Smooth muscle cell (in vitro differentiated cells): ENCODE measurements at regions not wholly inside any gene's neighbourhood (a gene's known extent, or its start where the extent isn't known, plus 50 kb on each side); places are given as distances from the start of the nearest gene placed in this dataset.

Experiments used
- DNase-seq: peaks from one replicate; lab custom pipeline; 2025; ENCODE audit not compliant: unreplicated experiment; lab: John Stamatoyannopoulos, UW
- H2AFZ ChIP-seq: fragments of 200-600 bp; sonication (generic); 2 replicates; pipeline ENCODE4 v1.6.0; 2016; ENCODE audit warnings: antibody characterized with exemption, low read depth, mild to moderate bottlenecking
- H3F3A ChIP-seq: fragments of 200-600 bp; sonication (generic); 2 replicates; pipeline ENCODE4 v1.6.0; 2017; ENCODE audit warnings: antibody characterized with exemption, low read depth
- H3K27ac ChIP-seq: fragments of 200-600 bp; sonication (generic); 2 replicates; pipeline ENCODE4 v1.5.1; 2016; ENCODE audit warnings: low read depth, mild to moderate bottlenecking
- H3K27me3 ChIP-seq: fragments of 200-600 bp; sonication (generic); 2 replicates; pipeline ENCODE4 v1.6.1; 2016; ENCODE audit warnings: low read depth, mild to moderate bottlenecking
- H3K36me3 ChIP-seq: fragments of 200-600 bp; sonication (generic); 2 replicates; pipeline ENCODE4 v1.5.1; 2016; ENCODE audit warnings: low read depth
- H3K4me1 ChIP-seq: fragments of 200-600 bp; sonication (generic); 2 replicates; pipeline ENCODE4 v1.5.1; 2016; ENCODE audit warnings: low read depth
- H3K4me2 ChIP-seq: fragments of 200-600 bp; sonication (generic); 2 replicates; pipeline ENCODE4 v1.6.0; 2016; ENCODE audit warnings: mild to moderate bottlenecking
- H3K4me3 ChIP-seq: fragments of 200-600 bp; sonication (generic); 2 replicates; pipeline ENCODE4 v1.5.1; 2016; ENCODE audit warnings: mild to moderate bottlenecking
- H3K79me2 ChIP-seq: fragments of 200-600 bp; sonication (generic); 2 replicates; pipeline ENCODE4 v1.6.0; 2016; ENCODE audit warnings: low read depth, mild to moderate bottlenecking
- H3K9ac ChIP-seq: fragments of 200-600 bp; sonication (generic); 2 replicates; pipeline ENCODE4 v1.6.0; 2016; ENCODE audit warnings: low read depth
- H3K9me3 ChIP-seq: fragments of 200-600 bp; sonication (generic); replicated peaks from 2 replicates; pipeline ENCODE4 v1.5.1; 2016; ENCODE audit warnings: low read depth
- H4K20me1 ChIP-seq: fragments of 200-600 bp; sonication (generic); 2 replicates; pipeline ENCODE4 v1.6.0; 2016; ENCODE audit warnings: low read depth
- WGBS: methylation state at CpG from one replicate; pipeline ENCODE4 v1.1.7; 2016; ENCODE audit warnings: low lambda C conversion rate; 5-methylcytosine and 5-hydroxymethylcytosine counted together
- TF ChIP-seq, protein P1 (sequence below): fragments of 200-600 bp; sonication (generic); IDR thresholded peaks from 2 replicates; pipeline ENCODE4 v1.5.1; 2017; ENCODE audit warnings: borderline replicate concordance, mild to moderate bottlenecking, antibody characterized with exemption; ENCODE audit not compliant: insufficient read depth, poor library complexity, severe bottlenecking

DNA sequence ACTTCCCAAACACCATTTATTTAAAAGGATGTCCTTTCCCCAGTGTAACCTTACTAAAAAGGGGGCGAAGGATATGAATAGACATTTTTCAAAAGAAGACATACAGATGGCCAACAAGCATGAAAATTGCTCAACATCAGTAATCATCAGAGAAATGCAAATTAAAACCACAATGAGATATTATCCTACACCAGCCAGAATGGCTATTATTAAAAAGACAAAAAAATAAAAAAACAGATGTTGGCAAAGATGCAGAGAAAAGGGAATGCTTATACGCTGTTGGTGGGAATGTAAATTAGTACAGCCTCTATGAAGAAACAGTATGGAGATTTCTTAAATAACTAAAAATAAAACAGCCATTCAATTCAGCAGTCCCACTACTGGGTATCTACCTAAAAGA is 142.3 kb upstream of the NT5C1B start:
- Histone ChIP-seq H3K4me1 (no peaks in the 10 kb centered on the region), H3K9ac (no peak overlapping the region), H3K4me3 (no peak overlapping the region), H3K9me3 (no peaks in the 10 kb centered on the region), H3K79me2 (no peaks in the 10 kb centered on the region), H3K27ac (no peak overlapping the region), H2AFZ (no peak overlapping the region), H4K20me1 (no peaks in the 10 kb centered on the region), H3K36me3 (no peaks in the 10 kb centered on the region), H3F3A (no peaks in the 10 kb centered on the region), H3K27me3 (no peaks in the 10 kb centered on the region), H3K4me2 (no peak overlapping the region)
- TF ChIP-seq, protein P1, sequence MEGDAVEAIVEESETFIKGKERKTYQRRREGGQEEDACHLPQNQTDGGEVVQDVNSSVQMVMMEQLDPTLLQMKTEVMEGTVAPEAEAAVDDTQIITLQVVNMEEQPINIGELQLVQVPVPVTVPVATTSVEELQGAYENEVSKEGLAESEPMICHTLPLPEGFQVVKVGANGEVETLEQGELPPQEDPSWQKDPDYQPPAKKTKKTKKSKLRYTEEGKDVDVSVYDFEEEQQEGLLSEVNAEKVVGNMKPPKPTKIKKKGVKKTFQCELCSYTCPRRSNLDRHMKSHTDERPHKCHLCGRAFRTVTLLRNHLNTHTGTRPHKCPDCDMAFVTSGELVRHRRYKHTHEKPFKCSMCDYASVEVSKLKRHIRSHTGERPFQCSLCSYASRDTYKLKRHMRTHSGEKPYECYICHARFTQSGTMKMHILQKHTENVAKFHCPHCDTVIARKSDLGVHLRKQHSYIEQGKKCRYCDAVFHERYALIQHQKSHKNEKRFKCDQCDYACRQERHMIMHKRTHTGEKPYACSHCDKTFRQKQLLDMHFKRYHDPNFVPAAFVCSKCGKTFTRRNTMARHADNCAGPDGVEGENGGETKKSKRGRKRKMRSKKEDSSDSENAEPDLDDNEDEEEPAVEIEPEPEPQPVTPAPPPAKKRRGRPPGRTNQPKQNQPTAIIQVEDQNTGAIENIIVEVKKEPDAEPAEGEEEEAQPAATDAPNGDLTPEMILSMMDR: no peak
- 97% methylated on average over 2 of the region's 2 CpGs for WGBS
- DNase-seq: no peak

DNA sequence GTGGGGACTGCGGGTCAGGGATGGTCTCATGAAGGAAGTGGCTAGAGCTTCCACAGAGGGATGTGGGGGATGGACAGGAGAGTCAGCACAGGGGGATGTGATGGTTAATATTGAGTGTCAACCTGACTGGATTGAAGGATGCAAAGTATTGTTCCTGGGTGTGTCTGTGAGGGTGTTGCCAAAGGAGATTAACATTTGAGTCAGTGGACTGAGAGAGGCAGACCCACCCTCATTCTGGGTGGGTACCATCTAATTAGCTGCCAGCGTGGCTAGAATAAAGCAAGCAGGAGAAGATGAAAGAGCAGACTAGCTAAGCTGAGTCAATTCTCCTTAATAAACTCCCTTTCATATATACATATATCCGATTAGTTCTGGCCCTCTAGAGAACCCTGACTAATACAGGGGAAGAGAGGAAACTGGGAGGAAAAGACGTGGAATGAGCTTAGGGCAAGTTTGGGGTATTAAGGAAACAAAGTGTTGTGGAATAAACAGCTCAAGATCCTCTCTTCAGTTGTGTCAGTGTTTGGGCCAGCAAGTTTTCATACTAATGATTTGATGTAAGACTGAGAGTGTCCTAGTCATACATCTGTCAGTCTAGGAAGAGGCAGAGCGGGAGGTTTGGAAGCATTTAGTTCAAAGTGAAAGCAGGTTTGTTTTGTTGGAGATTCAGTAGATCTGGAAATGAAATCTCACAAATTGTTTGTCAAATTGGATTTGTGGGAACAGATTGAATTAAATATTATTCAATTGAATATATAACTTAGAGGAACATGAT is 135.2 kb upstream of the NT5C1B start:
- H4K20me1 ChIP-seq: no peaks in the 10 kb centered on the region
- H3K36me3 ChIP-seq: no peaks in the 10 kb centered on the region
- H3K27me3 ChIP-seq: no peaks in the 10 kb centered on the region
- no peaks in the 10 kb centered on the region for H3K79me2 ChIP-seq
- H3K9ac ChIP-seq: no peak overlapping the region
- no peak overlapping the region for H2AFZ ChIP-seq
- no peak overlapping the region for H3K4me3 ChIP-seq
- no peaks in the 10 kb centered on the region for H3K9me3 ChIP-seq
- peaks cover 7% of the 10 kb centered on the region for H3F3A ChIP-seq
- DNase-seq: no peak
- no peak overlapping the region for H3K4me2 ChIP-seq
- no peak overlapping the region for H3K27ac ChIP-seq
- WGBS: 91% methylated on average over 5 of the region's 5 CpGs
- no peaks in the 10 kb centered on the region for H3K4me1 ChIP-seq
- TF ChIP-seq, protein P1: no peak

DNA sequence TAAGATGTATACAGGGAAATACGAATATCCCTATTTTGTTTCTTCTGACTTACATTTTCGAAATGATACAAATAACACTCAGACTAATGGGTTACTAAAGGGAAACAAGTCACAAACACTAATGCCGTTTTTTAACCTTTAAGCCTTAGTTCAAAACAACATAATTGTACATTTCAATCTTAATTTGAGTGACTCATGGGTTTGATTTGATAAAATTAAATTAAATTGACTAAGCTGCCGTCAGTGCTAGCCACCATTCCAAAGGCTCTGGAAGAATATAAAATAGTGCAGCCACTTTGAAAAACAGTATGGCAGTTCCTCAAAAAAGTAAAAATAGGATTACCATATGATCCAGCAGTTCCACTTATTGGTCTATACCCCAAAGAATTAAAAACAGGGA is 133.8 kb upstream of the NT5C1B start:
- no peaks in the 10 kb centered on the region for H4K20me1 ChIP-seq
- WGBS: 92% methylated on average over 4 of the region's 4 CpGs
- no peaks in the 10 kb centered on the region for H3K36me3 ChIP-seq
- H3K4me3 ChIP-seq: no peak overlapping the region
- no peak overlapping the region for H3K9ac ChIP-seq
- DNase-seq: no peak
- peaks cover 14% of the 10 kb centered on the region for H3F3A ChIP-seq
- H3K4me2 ChIP-seq: no peak overlapping the region
- no peak overlapping the region for H2AFZ ChIP-seq
- H3K4me1 ChIP-seq: no peaks in the 10 kb centered on the region
- H3K27me3 ChIP-seq: no peaks in the 10 kb centered on the region
- TF ChIP-seq, protein P1: no peak
- no peaks in the 10 kb centered on the region for H3K79me2 ChIP-seq
- no peaks in the 10 kb centered on the region for H3K9me3 ChIP-seq
- H3K27ac ChIP-seq: no peak overlapping the region

DNA sequence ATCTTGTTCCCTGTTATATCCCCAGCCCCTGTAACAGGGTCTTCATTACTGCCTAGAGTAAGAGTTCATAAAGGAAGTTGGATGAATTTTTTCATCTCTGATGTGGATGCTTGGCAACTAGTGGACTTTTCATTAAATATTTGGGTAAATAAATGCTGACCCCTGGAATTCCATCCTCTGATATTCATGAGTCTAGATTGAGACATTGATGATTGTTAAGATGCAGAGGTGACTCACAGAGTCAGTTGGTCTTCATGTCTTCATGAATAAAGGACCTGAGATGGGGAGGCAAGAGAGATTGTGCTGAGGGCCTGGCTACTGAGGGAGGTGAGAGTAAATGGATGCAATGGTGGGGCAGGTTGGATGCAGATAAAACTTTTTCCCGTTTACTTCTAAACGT is 132.7 kb upstream of the NT5C1B start:
- H2AFZ ChIP-seq: no peak overlapping the region
- no peak overlapping the region for H3K4me3 ChIP-seq
- 100% methylated on average over 1 of the region's 2 CpGs for WGBS

More for the DNA sequence above, 132.7 kb upstream of the NT5C1B start:
- H3K27me3 ChIP-seq: no peaks in the 10 kb centered on the region
- no peak overlapping the region for H3K27ac ChIP-seq
- no peak overlapping the region for H3K4me2 ChIP-seq
- no peaks in the 10 kb centered on the region for H3K79me2 ChIP-seq
- no peak for DNase-seq
- no peaks in the 10 kb centered on the region for H4K20me1 ChIP-seq
- TF ChIP-seq, protein P1: no peak
- peaks cover 14% of the 10 kb centered on the region for H3F3A ChIP-seq
- no peaks in the 10 kb centered on the region for H3K36me3 ChIP-seq
- no peak overlapping the region for H3K9ac ChIP-seq
- no peaks in the 10 kb centered on the region for H3K9me3 ChIP-seq
- H3K4me1 ChIP-seq: no peaks in the 10 kb centered on the region
